OCI-LY7 (cell line): ENCODE measurements at regions not wholly inside any gene's neighbourhood (a gene's known extent, or its start where the extent isn't known, plus 50 kb on each side); places are given as distances from the start of the nearest gene placed in this dataset.

ENCODE experiments used
- BruUV-seq: library from RNA; stranded (reverse); fragments of 400-500 nt; replicated peaks from 2 replicates; lab custom pipeline; 2021; lab: Mats Ljungman, UMichigan
- CTCF ChIA-PET: fragments of 300-600 bp; sonication (Branson Sonifier 250); formaldehyde crosslinking; loops from one replicate; lab custom pipeline; 2022; ENCODE audit warnings: antibody characterized with exemption; ENCODE audit not compliant: unreplicated experiment; lab: Charles Lee
- POLR2A ChIA-PET: fragments of 300-600 bp; sonication (Branson Sonifier 250); formaldehyde crosslinking; loops from one replicate; lab custom pipeline; 2022; ENCODE audit warnings: antibody characterized with exemption; lab: Charles Lee
- DNase-seq: peaks from one replicate; pipeline ENCODE4 v3.0.0-alpha.2; 2015; ENCODE audit warnings: low spot score
- H2AFZ ChIP-seq: fragments of 200-600 bp; sonication (generic), shearing (Covaris generic); 2 replicates; pipeline ENCODE4 v1.6.1; 2014; ENCODE audit warnings: mild to moderate bottlenecking, antibody characterized with exemption, low read length, moderate library complexity
- H3K27ac ChIP-seq: fragments of 200-600 bp; sonication (generic); 2 replicates; pipeline ENCODE4 v1.5.1; 2014; ENCODE audit warnings: mixed run types, low read depth, mild to moderate bottlenecking, moderate library complexity, low read length, inconsistent platforms; ENCODE audit not compliant: poor library complexity, severe bottlenecking
- H3K36me3 ChIP-seq: fragments of 200-600 bp; sonication (generic); 2 replicates; pipeline ENCODE4 v1.6.1; 2014; ENCODE audit warnings: mild to moderate bottlenecking, antibody characterized with exemption, low read length, moderate library complexity, mixed read lengths; ENCODE audit not compliant: insufficient read depth
- H3K4me1 ChIP-seq: fragments of 200-600 bp; sonication (generic); 2 replicates; pipeline ENCODE4 v1.5.1; 2014; ENCODE audit warnings: mild to moderate bottlenecking, low read length; ENCODE audit not compliant: insufficient read depth, poor library complexity, severe bottlenecking
- H3K4me2 ChIP-seq: fragments of 200-600 bp; sonication (generic); 2 replicates; pipeline ENCODE4 v1.6.1; 2014; ENCODE audit warnings: mild to moderate bottlenecking, low read length
- H3K4me3 ChIP-seq: fragments of 200-600 bp; sonication (generic); 2 replicates; pipeline ENCODE4 v1.5.1; 2014; ENCODE audit warnings: mild to moderate bottlenecking, low read depth, low read length; ENCODE audit not compliant: poor library complexity, severe bottlenecking
- H3K79me2 ChIP-seq: fragments of 200-600 bp; sonication (generic); 2 replicates; pipeline ENCODE4 v1.6.1; 2016; ENCODE audit warnings: low read depth, mild to moderate bottlenecking, low read length, moderate library complexity, mixed read lengths; ENCODE audit not compliant: insufficient read depth
- H3K9me2 ChIP-seq: fragments of 200-600 bp; sonication (generic); 2 replicates; pipeline ENCODE4 v1.6.1; 2016; ENCODE audit warnings: mild to moderate bottlenecking, low read length, mixed read lengths; ENCODE audit not compliant: insufficient read depth
- H3K9me3 ChIP-seq: fragments of 200-600 bp; sonication (generic); 2 replicates; pipeline ENCODE4 v1.6.1; 2014; ENCODE audit warnings: mild to moderate bottlenecking, mixed run types, low read length, mixed read lengths
- H4K20me1 ChIP-seq: fragments of 200-600 bp; sonication (generic); 2 replicates; pipeline ENCODE4 v1.6.1; 2014; ENCODE audit warnings: mild to moderate bottlenecking, antibody characterized with exemption, low read length, moderate library complexity, mixed read lengths; ENCODE audit not compliant: insufficient read depth
- EZH2phosphoT487 ChIP-seq: fragments of 200-600 bp; sonication (generic); IDR thresholded peaks from 2 replicates; pipeline ENCODE4 v1.6.1; 2018; ENCODE audit warnings: low read depth, borderline replicate concordance, mild to moderate bottlenecking, mixed run types, antibody characterized with exemption, low read length, moderate library complexity, mixed read lengths
- intact Hi-C: fragments of 100-400 bp; cut with micrococcal nuclease; formaldehyde crosslinking; loops from one replicate; pipeline ENCODE4 v1.10.0; 2022; ENCODE audit not compliant: unreplicated experiment
- TF ChIP-seq, protein P1 (sequence below): fragments of 200-600 bp; sonication (generic); conservative IDR thresholded peaks from 2 replicates; pipeline ENCODE4 v1.5.1; 2014; ENCODE audit warnings: mild to moderate bottlenecking, antibody characterized with exemption, low read length, moderate library complexity, mixed read lengths

DNA sequence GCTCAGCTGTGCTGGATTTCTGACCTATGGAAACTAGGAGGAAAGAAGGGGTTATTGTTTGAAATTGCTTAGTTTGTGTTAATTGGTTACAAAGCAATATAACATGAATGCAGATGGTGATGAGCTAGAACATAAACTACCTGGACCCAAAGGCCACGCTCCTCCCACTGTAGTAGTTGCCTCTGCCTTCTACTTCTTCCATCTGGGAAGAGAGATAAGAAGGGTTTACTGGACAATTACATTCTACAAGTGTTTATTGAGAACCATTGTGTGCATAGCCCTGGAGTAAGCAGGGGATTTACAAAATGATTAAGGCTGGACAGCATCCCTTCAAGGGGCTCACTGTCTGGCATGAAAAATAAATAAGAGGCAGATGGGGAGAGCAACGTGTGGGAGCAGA lies 355.3 kb upstream of the TRPC7 start:
- intact Hi-C loops: no loop called here
- BruUV-seq: no TSS peak
- Histone ChIP-seq H3K9me3 (no peaks in the 10 kb centered on the region), H3K79me2 (no peaks in the 10 kb centered on the region), H3K36me3 (no peaks in the 10 kb centered on the region), H3K4me3 (no peak overlapping the region), H3K4me2 (no peak overlapping the region), H4K20me1 (no peaks in the 10 kb centered on the region), H3K4me1 (no peaks in the 10 kb centered on the region), H2AFZ (no peak overlapping the region), H3K9me2 (no peaks in the 10 kb centered on the region), H3K27ac (no peak overlapping the region)
- POLR2A ChIA-PET: no interaction called here
- TF ChIP-seq, protein P1, sequence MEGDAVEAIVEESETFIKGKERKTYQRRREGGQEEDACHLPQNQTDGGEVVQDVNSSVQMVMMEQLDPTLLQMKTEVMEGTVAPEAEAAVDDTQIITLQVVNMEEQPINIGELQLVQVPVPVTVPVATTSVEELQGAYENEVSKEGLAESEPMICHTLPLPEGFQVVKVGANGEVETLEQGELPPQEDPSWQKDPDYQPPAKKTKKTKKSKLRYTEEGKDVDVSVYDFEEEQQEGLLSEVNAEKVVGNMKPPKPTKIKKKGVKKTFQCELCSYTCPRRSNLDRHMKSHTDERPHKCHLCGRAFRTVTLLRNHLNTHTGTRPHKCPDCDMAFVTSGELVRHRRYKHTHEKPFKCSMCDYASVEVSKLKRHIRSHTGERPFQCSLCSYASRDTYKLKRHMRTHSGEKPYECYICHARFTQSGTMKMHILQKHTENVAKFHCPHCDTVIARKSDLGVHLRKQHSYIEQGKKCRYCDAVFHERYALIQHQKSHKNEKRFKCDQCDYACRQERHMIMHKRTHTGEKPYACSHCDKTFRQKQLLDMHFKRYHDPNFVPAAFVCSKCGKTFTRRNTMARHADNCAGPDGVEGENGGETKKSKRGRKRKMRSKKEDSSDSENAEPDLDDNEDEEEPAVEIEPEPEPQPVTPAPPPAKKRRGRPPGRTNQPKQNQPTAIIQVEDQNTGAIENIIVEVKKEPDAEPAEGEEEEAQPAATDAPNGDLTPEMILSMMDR: no peak
- no peak for TF ChIP-seq EZH2phosphoT487
- CTCF ChIA-PET: no interaction called here
- no peak for DNase-seq

DNA sequence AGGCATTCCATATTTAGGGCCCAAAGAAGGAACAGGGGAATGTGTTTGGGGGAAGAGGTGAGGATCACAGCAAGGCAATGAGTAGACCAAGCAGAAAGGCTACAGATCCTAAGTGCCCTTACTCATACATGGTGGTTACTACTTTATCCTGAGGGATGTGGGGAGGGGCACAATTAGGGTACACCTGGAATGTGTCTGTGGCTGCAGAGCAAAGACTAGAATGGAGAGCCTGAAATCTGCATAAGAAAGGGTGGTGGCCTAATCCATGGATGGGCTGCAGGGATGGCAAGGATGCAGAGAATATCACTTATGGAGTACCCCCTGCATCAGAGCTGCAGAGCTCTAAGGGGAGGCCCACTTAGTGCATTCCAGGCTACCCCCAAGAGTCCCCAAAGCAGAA lies 352.6 kb upstream of the TRPC7 start:
- Histone ChIP-seq H3K27ac (no peak overlapping the region), H3K4me2 (no peak overlapping the region), H3K79me2 (no peaks in the 10 kb centered on the region), H2AFZ (no peak overlapping the region), H3K9me2 (no peaks in the 10 kb centered on the region), H3K4me3 (no peak overlapping the region), H3K9me3 (no peaks in the 10 kb centered on the region), H4K20me1 (no peaks in the 10 kb centered on the region), H3K4me1 (no peaks in the 10 kb centered on the region), H3K36me3 (no peaks in the 10 kb centered on the region)
- ChIA-PET CTCF (no interaction called here), POLR2A (interaction anchor here (0.6 kb wide), 1 partner anchor 1485 kb away, joined by 3 read pairs; no protein-coding TSS in a partner anchor)
- intact Hi-C loops: no loop called here
- DNase-seq: no peak
- TF ChIP-seq EZH2phosphoT487: no peak
- TF ChIP-seq, protein P1: no peak
- no TSS peak for BruUV-seq

DNA sequence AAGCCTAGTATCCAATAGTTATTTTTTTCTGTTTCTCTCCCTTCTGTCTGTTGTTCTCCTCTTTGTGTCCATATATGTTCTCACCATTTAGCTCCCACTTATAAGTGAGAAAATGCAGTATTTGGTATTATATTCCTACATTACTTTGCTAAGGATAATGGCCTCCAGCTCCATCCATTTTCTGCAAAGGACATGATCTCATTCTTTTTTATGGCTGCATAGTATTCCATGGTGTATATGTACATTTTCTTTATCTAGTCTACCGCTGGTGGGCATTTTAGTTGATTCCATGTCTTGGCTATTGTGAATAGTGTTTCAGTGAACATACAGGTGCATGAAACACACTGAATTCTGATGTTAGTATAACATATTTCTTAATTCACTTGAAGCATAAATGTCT lies 348.9 kb upstream of the TRPC7 start:
- no peak for TF ChIP-seq EZH2phosphoT487
- Histone ChIP-seq H3K9me2 (no peaks in the 10 kb centered on the region), H3K4me2 (no peak overlapping the region), H3K79me2 (no peaks in the 10 kb centered on the region), H3K4me1 (no peaks in the 10 kb centered on the region), H3K9me3 (no peaks in the 10 kb centered on the region), H3K4me3 (no peak overlapping the region), H2AFZ (no peak overlapping the region), H3K36me3 (no peaks in the 10 kb centered on the region), H3K27ac (no peak overlapping the region), H4K20me1 (no peaks in the 10 kb centered on the region)
- no peak for DNase-seq
- intact Hi-C loops: no loop called here
- ChIA-PET CTCF (no interaction called here), POLR2A (no interaction called here)
- no TSS peak for BruUV-seq
